ENCODE measurements at regions not wholly inside any gene's neighbourhood (a gene's known extent, or its start where the extent isn't known, plus 50 kb on each side); places are given as distances from the start of the nearest gene placed in this dataset.

- no peak for ATAC-seq
- Histone ChIP-seq H3K79me2 (ENCODE audit: low read length) (no peaks in the 10 kb centered on the region), H3K4me1 (ENCODE audit: insufficient read depth, low read length) (no peaks in the 10 kb centered on the region), H3K9me2 (replicated peaks; ENCODE audit: low read length) (no peaks in the 10 kb centered on the region), H3K9ac (ENCODE audit: low read length) (no peak overlapping the region), H3K27me3 (ENCODE audit: low read length) (peaks cover 50% of the 10 kb centered on the region; the same call in 1 of the 2 replicates), H4K20me1 (ENCODE audit: low read length) (no peaks in the 10 kb centered on the region), H3K4me2 (ENCODE audit: low read length) (no peak overlapping the region), H3K9me3 (ENCODE audit: low read length) (no peaks in the 10 kb centered on the region), H3F3A (ENCODE audit: low read length, unreplicated experiment) (no peaks in the 10 kb centered on the region), H3K36me3 (ENCODE audit: low read depth, low read length) (no peaks in the 10 kb centered on the region), H3K27ac (ENCODE audit: low read length) (no peak overlapping the region), H3K4me3 (ENCODE audit: low read length) (no peak overlapping the region), H2AFZ (ENCODE audit: low read length) (no peak overlapping the region)
- ChIA-PET CTCF (no interaction called here), POLR2A (ENCODE audit: unreplicated experiment) (no interaction called here)
- TF ChIP-seq CTCF (conservative IDR thresholded peaks at IDR 0.05; ENCODE audit: low read depth, low read length) (no peak), EZH2phosphoT487 (IDR thresholded peaks at IDR 0.05; ENCODE audit: borderline replicate concordance, low read length) (no peak), EZH2 (IDR thresholded peaks at IDR 0.05; ENCODE audit: low read length, unreplicated experiment) (no peak)
- no peak for DNase-seq
- intact Hi-C loops (cut with micrococcal nuclease): no loop called here
- no TSS peak for BruUV-seq (replicated peaks)
Observed at GRCh38 chr13:39130301-39130700, 92.0 kb downstream of the NHLRC3 start.

GRCh38 chr13:39132286-39133230, 94.3 kb downstream of the NHLRC3 start:
- DNase-seq: peak; percentile 34
- no peak overlapping the region for H3K9ac ChIP-seq (ENCODE audit: low read length)
- no peaks in the 10 kb centered on the region for H4K20me1 ChIP-seq (ENCODE audit: low read length)
- intact Hi-C loops (cut with micrococcal nuclease): no loop called here
- H3K27ac ChIP-seq (ENCODE audit: low read length): no peak overlapping the region
- no peaks in the 10 kb centered on the region for H3K79me2 ChIP-seq (ENCODE audit: low read length)
- H3K4me3 ChIP-seq (ENCODE audit: low read length): no peak overlapping the region
- no peak for TF ChIP-seq EZH2phosphoT487 (IDR thresholded peaks at IDR 0.05; ENCODE audit: borderline replicate concordance, low read length)
- no peak for TF ChIP-seq EZH2 (IDR thresholded peaks at IDR 0.05; ENCODE audit: low read length, unreplicated experiment)
- no peak for TF ChIP-seq CTCF (conservative IDR thresholded peaks at IDR 0.05; ENCODE audit: low read depth, low read length)
- no peaks in the 10 kb centered on the region for H3K36me3 ChIP-seq (ENCODE audit: low read depth, low read length)
- no peaks in the 10 kb centered on the region for H3F3A ChIP-seq (ENCODE audit: low read length, unreplicated experiment)
- no peak for ATAC-seq
- no peak overlapping the region for H3K4me2 ChIP-seq (ENCODE audit: low read length)
- ChIA-PET POLR2A (ENCODE audit: unreplicated experiment) (interaction anchor here (0.7 kb wide), 1 partner anchor 19 kb away, joined by 4 read pairs; no protein-coding TSS in a partner anchor), CTCF (interaction anchor here (0.5 kb wide), 1 partner anchor 121 kb away, joined by 3 read pairs; no protein-coding TSS in a partner anchor)
- H3K9me2 ChIP-seq (replicated peaks; ENCODE audit: low read length): no peaks in the 10 kb centered on the region
- peaks cover 29% of the 10 kb centered on the region; the same call in 1 of the 2 replicates for H3K27me3 ChIP-seq (ENCODE audit: low read length)
- H3K4me1 ChIP-seq (ENCODE audit: insufficient read depth, low read length): no peaks in the 10 kb centered on the region
- no TSS peak for BruUV-seq (replicated peaks)
- H3K9me3 ChIP-seq (ENCODE audit: low read length): no peaks in the 10 kb centered on the region
- H2AFZ ChIP-seq (ENCODE audit: low read length): no peak overlapping the region

- TF ChIP-seq EZH2 (IDR thresholded peaks at IDR 0.05; ENCODE audit: low read length, unreplicated experiment): no peak
- TF ChIP-seq CTCF (conservative IDR thresholded peaks at IDR 0.05; ENCODE audit: low read depth, low read length): no peak
- no peak for TF ChIP-seq EZH2phosphoT487 (IDR thresholded peaks at IDR 0.05; ENCODE audit: borderline replicate concordance, low read length)
- H3F3A ChIP-seq (ENCODE audit: low read length, unreplicated experiment): no peaks in the 10 kb centered on the region
- H3K27ac ChIP-seq (ENCODE audit: low read length): no peak overlapping the region
- H3K79me2 ChIP-seq (ENCODE audit: low read length): no peaks in the 10 kb centered on the region
- ATAC-seq (no peak), DNase-seq (no peak)
- intact Hi-C loops (cut with micrococcal nuclease): no loop called here
- H3K4me3 ChIP-seq (ENCODE audit: low read length): no peak overlapping the region
- H3K9me2 ChIP-seq (replicated peaks; ENCODE audit: low read length): no peaks in the 10 kb centered on the region
- H3K9ac ChIP-seq (ENCODE audit: low read length): no peak overlapping the region
- no TSS peak for BruUV-seq (replicated peaks)
- no peaks in the 10 kb centered on the region for H3K9me3 ChIP-seq (ENCODE audit: low read length)
- H4K20me1 ChIP-seq (ENCODE audit: low read length): no peaks in the 10 kb centered on the region
- CTCF ChIA-PET: no interaction called here
- H3K4me2 ChIP-seq (ENCODE audit: low read length): no peak overlapping the region
- H2AFZ ChIP-seq (ENCODE audit: low read length): no peak overlapping the region
- POLR2A ChIA-PET (ENCODE audit: unreplicated experiment): no interaction called here
- H3K27me3 ChIP-seq (ENCODE audit: low read length): peaks cover 18% of the 10 kb centered on the region; the same call in 1 of the 2 replicates
- H3K4me1 ChIP-seq (ENCODE audit: insufficient read depth, low read length): no peaks in the 10 kb centered on the region
- no peaks in the 10 kb centered on the region for H3K36me3 ChIP-seq (ENCODE audit: low read depth, low read length)
Observed at GRCh38 chr13:39133781-39134180, 95.5 kb downstream of the NHLRC3 start.
